ENCODE measurements at regions not wholly inside any gene's neighbourhood (a gene's known extent, or its start where the extent isn't known, plus 50 kb on each side); places are given as distances from the start of the nearest gene placed in this dataset.
"Not testable (repeated sequence)": the region's sequence is repeated elsewhere in the genome, so short reads cannot be mapped to it uniquely, and the experiment has no call there.

GRCh38 chr7:67936447-67936846 lies 939.8 kb downstream of the TYW1 start:
- TF ChIP-seq CTCF (conservative IDR thresholded peaks at IDR 0.05 in 1 of 2, IDR thresholded peaks at IDR 0.05 in 1 of 2; ENCODE audit: low read depth in 1 of 2, low read length in 2 of 2); EZH2 (IDR thresholded peaks at IDR 0.05; ENCODE audit: low read length, missing control alignments): not testable (repeated sequence)

Data from fibroblast of lung (primary cell).